GM12874 (cell line): ENCODE measurements at regions not wholly inside any gene's neighbourhood (a gene's known extent, or its start where the extent isn't known, plus 50 kb on each side); places are given as distances from the start of the nearest gene placed in this dataset.

Experiments
- TF ChIP-seq, protein P1 (sequence below): IDR thresholded peaks from 2 replicates; pipeline ENCODE4 v1.5.1; 2011; ENCODE audit warnings: low read depth, mild to moderate bottlenecking, control low read depth, low read length, moderate library complexity; ENCODE audit not compliant: insufficient read depth

DNA sequence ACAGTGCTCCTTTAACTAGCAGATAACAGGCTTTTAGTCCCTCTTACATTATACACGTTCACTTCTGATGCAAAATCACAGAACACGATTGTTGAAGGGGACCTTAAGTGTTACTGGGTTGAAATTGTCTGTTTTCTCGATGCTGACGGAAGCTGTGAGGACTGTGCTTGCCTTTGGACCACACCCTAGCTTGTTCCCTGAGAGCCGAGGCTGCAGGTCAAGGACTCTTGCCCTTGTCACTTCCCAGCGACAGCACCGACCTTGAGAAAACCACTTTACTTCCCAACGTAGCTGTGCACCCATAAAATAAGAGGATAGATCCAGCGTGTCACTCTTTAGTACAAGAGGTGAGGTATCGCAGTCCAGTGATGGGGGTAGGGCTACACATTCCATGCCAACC is 701.0 kb downstream of the DCDC2C start:
- TF ChIP-seq, protein P1, sequence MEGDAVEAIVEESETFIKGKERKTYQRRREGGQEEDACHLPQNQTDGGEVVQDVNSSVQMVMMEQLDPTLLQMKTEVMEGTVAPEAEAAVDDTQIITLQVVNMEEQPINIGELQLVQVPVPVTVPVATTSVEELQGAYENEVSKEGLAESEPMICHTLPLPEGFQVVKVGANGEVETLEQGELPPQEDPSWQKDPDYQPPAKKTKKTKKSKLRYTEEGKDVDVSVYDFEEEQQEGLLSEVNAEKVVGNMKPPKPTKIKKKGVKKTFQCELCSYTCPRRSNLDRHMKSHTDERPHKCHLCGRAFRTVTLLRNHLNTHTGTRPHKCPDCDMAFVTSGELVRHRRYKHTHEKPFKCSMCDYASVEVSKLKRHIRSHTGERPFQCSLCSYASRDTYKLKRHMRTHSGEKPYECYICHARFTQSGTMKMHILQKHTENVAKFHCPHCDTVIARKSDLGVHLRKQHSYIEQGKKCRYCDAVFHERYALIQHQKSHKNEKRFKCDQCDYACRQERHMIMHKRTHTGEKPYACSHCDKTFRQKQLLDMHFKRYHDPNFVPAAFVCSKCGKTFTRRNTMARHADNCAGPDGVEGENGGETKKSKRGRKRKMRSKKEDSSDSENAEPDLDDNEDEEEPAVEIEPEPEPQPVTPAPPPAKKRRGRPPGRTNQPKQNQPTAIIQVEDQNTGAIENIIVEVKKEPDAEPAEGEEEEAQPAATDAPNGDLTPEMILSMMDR, result no peak

DNA sequence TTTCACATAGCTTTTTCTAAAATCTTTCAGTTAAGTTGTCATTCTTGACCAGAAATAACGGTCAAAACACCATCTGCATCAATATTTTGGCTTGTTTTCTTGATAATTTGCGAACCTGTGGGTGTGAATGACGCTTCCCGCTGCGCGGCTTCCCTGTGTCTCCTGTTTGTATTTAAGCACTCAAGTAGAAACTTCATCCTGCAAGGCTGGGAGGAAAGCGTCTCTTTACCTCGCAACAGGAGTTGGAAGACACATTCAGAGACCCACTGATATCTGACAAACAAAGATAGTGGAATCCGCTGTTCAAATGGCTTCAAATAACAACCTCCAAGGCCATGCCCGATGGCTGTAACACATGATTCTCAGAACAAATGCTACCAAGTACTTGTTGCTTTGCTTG is 704.9 kb downstream of the DCDC2C start:
- TF ChIP-seq, protein P1, result no peak

DNA sequence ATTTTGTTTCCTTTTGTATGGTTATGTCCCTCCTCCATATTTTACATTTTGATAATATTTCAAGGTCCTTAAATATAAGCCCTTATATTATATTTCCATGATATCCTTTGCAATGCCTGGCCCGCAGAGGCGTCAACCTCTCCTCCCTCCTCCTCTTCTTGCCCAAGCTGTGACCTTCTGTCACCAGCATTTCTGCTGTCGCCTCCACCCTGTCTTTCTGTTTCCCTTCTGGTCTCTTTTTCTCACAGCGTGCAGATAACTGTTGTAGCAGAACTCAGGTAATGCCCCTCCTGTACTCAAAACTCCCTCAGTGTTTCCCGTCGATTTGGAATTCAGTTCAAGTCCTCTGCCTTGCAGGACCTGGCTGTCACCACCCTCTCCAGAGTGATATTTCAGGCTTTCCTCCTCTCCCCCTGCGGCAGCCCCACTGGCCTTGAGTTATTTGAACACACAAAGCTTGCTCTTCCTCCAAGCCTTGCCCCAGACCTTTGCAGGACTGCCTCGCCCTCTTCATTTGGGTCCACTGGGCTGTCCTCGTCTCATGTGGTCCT is 709.3 kb downstream of the DCDC2C start:
- TF ChIP-seq, protein P1, result no peak

DNA sequence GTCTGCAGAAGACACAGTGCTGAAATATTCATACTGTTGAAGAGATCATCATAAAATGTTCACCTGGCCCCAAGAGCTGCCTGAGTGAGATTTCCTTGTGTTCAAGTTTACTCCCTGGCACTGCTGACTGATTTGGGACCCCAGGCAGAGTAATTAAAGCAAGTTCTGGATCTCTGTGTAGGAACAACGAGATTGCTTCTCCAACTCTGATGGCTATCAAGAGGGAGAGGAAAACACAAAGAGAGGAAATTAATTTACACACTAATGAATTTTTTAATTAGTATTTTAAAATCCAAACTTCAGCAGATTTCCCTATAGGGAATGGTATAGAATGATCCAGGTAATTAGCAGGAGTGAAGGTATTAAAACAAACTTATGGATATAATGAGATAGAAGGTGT is 711.8 kb downstream of the DCDC2C start:
- TF ChIP-seq, protein P1, result no peak

DNA sequence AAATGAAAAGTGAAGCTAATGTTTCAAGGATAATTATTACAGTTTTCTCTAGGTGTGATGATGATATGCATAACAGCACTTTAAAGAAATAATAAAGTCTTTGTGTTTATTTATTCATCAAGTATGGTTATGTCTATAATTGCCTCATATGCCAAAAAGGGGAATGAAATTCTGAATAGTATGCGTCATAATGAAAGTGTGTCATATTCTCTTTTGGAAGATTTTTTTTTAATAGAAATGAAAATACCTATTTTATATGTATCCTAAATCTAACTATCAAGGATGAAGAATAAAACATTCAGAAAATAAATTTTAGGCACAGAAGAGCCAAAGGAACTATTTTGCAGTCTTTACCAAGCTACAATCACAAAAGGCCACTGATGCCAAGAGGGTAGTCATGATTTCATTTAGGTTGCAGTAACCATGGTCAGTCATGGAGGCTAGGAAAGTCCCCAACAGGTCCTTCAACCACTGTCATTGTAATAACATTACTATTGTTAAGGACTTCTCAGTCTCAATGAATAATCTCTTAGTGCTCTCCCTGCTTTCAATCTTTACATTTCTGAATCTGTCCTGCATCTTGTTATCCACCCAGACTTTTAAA is 712.5 kb downstream of the DCDC2C start:
- TF ChIP-seq, protein P1, result no peak

DNA sequence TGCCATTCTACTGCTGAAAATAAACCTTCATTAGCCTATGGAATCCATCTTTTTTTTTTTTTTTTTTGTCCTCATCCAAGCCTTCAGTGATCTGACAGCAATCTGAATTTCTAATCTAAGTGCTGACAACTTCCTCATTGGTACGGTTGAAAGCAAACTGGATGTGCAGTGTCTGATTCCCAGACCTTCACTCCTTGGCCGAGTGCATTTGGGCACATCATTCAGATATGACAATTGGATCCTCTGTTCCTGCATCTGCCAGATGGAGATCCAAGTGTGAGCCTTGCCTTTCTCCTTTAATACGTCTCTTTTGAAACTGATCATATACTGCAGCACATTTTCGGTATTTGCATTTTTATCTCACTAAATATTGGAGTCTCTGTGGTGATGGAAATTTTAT is 713.1 kb downstream of the DCDC2C start:
- TF ChIP-seq, protein P1, result no peak

DNA sequence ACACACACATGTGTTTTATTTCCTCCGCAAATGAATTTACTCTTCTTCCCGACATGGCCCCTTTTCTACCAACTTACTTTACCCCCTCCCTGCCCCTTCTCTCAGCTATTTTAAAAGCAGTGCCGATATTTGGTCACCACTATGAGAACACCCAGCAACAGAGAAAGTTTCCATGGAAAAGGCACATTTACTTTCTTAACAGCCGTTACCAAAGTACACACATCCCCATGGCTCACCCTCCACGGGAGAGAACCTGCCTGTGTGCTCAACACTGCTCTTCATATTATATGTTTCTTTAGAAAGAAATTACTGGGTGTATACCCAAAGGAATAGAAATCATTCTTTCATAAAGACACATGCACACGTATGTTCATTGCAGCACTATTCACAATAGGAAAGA is 714.4 kb downstream of the DCDC2C start:
- TF ChIP-seq, protein P1, result no peak
